ENCODE measurements at regions not wholly inside any gene's neighbourhood (a gene's known extent, or its start where the extent isn't known, plus 50 kb on each side); places are given as distances from the start of the nearest gene placed in this dataset.

GRCh38 chrX:5117816-5118215 is 1110.9 kb downstream of the NLGN4X start:
- DNase-seq (ENCODE audit: low read depth in 2 of 3, low spot score in 2 of 3), result no peak

- DNase-seq (ENCODE audit: low read depth in 2 of 3, low spot score in 2 of 3), result no peak
Measured at GRCh38 chrX:5113128-5113527, 1115.5 kb downstream of the NLGN4X start.

- no peak for DNase-seq (ENCODE audit: low read depth in 2 of 3, low spot score in 2 of 3)
Measured at GRCh38 chrX:5100004-5100403, 1128.7 kb downstream of the NLGN4X start.

GRCh38 chrX:5086388-5086787 is 1142.3 kb downstream of the NLGN4X start:
- no peak for DNase-seq (ENCODE audit: low read depth in 2 of 3, low spot score in 2 of 3)

GRCh38 chrX:5084279-5084678 is 1144.4 kb downstream of the NLGN4X start:
- no peak for DNase-seq (ENCODE audit: low read depth in 2 of 3, low spot score in 2 of 3)

- DNase-seq (ENCODE audit: low read depth in 2 of 3, low spot score in 2 of 3), result no peak
Measured at GRCh38 chrX:5082705-5083104, 1146.0 kb downstream of the NLGN4X start.

GRCh38 chrX:5080791-5081190 is 1147.9 kb downstream of the NLGN4X start:
- DNase-seq (ENCODE audit: low read depth in 2 of 3, low spot score in 2 of 3), result no peak

GRCh38 chrX:5068550-5068949 is 1160.1 kb downstream of the NLGN4X start:
- DNase-seq (ENCODE audit: low read depth in 2 of 3, low spot score in 2 of 3), result no peak

- no peak for DNase-seq (ENCODE audit: low read depth in 2 of 3, low spot score in 2 of 3)
Measured at GRCh38 chrX:5057786-5058185, 1170.9 kb downstream of the NLGN4X start.

- DNase-seq (ENCODE audit: low read depth in 2 of 3, low spot score in 2 of 3), result no peak
Measured at GRCh38 chrX:5054852-5055251, 1173.8 kb downstream of the NLGN4X start.

GRCh38 chrX:5051831-5052491 is 1176.7 kb downstream of the NLGN4X start:
- DNase-seq (ENCODE audit: low read depth in 2 of 3, low spot score in 2 of 3), result no peak

GRCh38 chrX:5042563-5042962 is 1186.1 kb downstream of the NLGN4X start:
- no peak for DNase-seq (ENCODE audit: low read depth in 2 of 3, low spot score in 2 of 3)

GRCh38 chrX:5031792-5032191 is 1196.9 kb downstream of the NLGN4X start:
- no peak for DNase-seq (ENCODE audit: low read depth in 2 of 3, low spot score in 2 of 3)

- no peak for DNase-seq (ENCODE audit: low read depth in 2 of 3, low spot score in 2 of 3)
Measured at GRCh38 chrX:5015451-5015850, 1213.2 kb downstream of the NLGN4X start.

- no peak for DNase-seq (ENCODE audit: low read depth in 2 of 3, low spot score in 2 of 3)
Measured at GRCh38 chrX:4994855-4995254, 1233.8 kb downstream of the NLGN4X start.

- DNase-seq (ENCODE audit: low read depth in 2 of 3, low spot score in 2 of 3), result no peak
Measured at GRCh38 chrX:4978613-4979012, 1250.1 kb downstream of the NLGN4X start.

GRCh38 chrX:4971646-4972045 is 1257.0 kb downstream of the NLGN4X start:
- DNase-seq (ENCODE audit: low read depth in 2 of 3, low spot score in 2 of 3), result no peak

GRCh38 chrX:4964112-4964511 is 1250.7 kb upstream of the PRKX start:
- no peak for DNase-seq (ENCODE audit: low read depth in 2 of 3, low spot score in 2 of 3)

- no peak for DNase-seq (ENCODE audit: low read depth in 2 of 3, low spot score in 2 of 3)
Measured at GRCh38 chrX:4963432-4963831, 1250.0 kb upstream of the PRKX start.

GRCh38 chrX:4944767-4945166 is 1231.3 kb upstream of the PRKX start:
- DNase-seq (ENCODE audit: low read depth in 2 of 3, low spot score in 2 of 3), result no peak

GRCh38 chrX:4936315-4936714 is 1222.9 kb upstream of the PRKX start:
- no peak for DNase-seq (ENCODE audit: low read depth in 2 of 3, low spot score in 2 of 3)

GRCh38 chrX:4935846-4936245 is 1222.4 kb upstream of the PRKX start:
- no peak for DNase-seq (ENCODE audit: low read depth in 2 of 3, low spot score in 2 of 3)

- DNase-seq (ENCODE audit: low read depth in 2 of 3, low spot score in 2 of 3), result no peak
Measured at GRCh38 chrX:4935401-4935800, 1222.0 kb upstream of the PRKX start.

GRCh38 chrX:4932790-4933189 is 1219.3 kb upstream of the PRKX start:
- DNase-seq (ENCODE audit: low read depth in 2 of 3, low spot score in 2 of 3), result no peak

Data from activated CD8-positive, alpha-beta memory T cell treated with anti-CD3 and anti-CD28 coated beads for 48 hours (primary cell).